ENCODE measurements at regions not wholly inside any gene's neighbourhood (a gene's known extent, or its start where the extent isn't known, plus 50 kb on each side); places are given as distances from the start of the nearest gene placed in this dataset.

DNA sequence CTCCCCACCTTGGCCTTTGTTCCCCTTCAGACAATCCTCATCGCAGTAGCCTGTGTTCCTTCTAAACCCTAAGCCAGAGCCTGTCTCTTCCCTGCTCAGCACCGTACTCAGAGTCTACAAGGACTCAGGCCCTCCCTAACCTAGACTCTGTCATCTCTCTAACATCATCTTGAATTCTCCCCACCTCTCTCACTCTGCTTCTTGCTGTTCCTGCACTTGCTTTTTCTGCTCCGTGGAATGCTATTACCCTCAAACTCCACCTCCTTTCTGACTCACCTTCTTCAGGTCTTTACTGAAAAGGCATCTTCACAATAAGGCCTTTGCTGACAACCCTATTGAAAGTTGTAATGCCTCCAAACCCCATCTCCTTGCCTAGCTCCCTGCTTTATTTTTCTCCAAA lies 141.0 kb downstream of the DKK1 start (continued):
- TF ChIP-seq REST (IDR thresholded peaks at IDR 0.05; ENCODE audit: low read depth) (no peak), ZNF274 (IDR thresholded peaks at IDR 0.05; ENCODE audit: low read depth, low read length) (no peak), POLR2AphosphoS5 (IDR thresholded peaks at IDR 0.05; ENCODE audit: low read depth, low read length) (no peak), MAX (IDR thresholded peaks at IDR 0.05) (no peak), SIN3A (IDR thresholded peaks at IDR 0.05; ENCODE audit: low read depth) (no peak), EGR1 (IDR thresholded peaks at IDR 0.05; ENCODE audit: low read depth) (no peak), ZFX (IDR thresholded peaks at IDR 0.05) (no peak), EZH2phosphoT487 (IDR thresholded peaks at IDR 0.05; ENCODE audit: borderline replicate concordance) (no peak), POLR2A (IDR thresholded peaks at IDR 0.05; ENCODE audit: borderline replicate concordance, extremely low read depth, insufficient read depth, insufficient read length) (peak; percentile 35), CBX3 (IDR thresholded peaks at IDR 0.05; ENCODE audit: low read depth) (peak; percentile 45; the same call in 1 of the 2 replicates), YY1 (IDR thresholded peaks at IDR 0.05; ENCODE audit: extremely low read depth, insufficient replicate concordance, low read depth, low read length) (no peak), SRF (IDR thresholded peaks at IDR 0.05; ENCODE audit: low read depth) (no peak), FOSL1 (IDR thresholded peaks at IDR 0.05; ENCODE audit: low read depth) (0 out of 2 replicates have a peak, but pooled peaks have one; percentile 25), RAD21 (IDR thresholded peaks at IDR 0.05; ENCODE audit: low read depth) (no peak), SP1 (IDR thresholded peaks at IDR 0.05; ENCODE audit: low read depth) (no peak)

- no peaks in the 10 kb centered on the region for H3K9me2 ChIP-seq (ENCODE audit: insufficient read depth)
- TF ChIP-seq EZH2phosphoT487 (IDR thresholded peaks at IDR 0.05; ENCODE audit: borderline replicate concordance) = no peak
- TF ChIP-seq EZH2 (IDR thresholded peaks at IDR 0.05) = no peak
- no peak for TF ChIP-seq TCF7L2 (IDR thresholded peaks at IDR 0.05; ENCODE audit: borderline replicate concordance, extremely low read depth, insufficient read depth, insufficient read length)
- TF ChIP-seq RAD21 (IDR thresholded peaks at IDR 0.05; ENCODE audit: low read depth) = no peak
- TF ChIP-seq, protein P1, sequence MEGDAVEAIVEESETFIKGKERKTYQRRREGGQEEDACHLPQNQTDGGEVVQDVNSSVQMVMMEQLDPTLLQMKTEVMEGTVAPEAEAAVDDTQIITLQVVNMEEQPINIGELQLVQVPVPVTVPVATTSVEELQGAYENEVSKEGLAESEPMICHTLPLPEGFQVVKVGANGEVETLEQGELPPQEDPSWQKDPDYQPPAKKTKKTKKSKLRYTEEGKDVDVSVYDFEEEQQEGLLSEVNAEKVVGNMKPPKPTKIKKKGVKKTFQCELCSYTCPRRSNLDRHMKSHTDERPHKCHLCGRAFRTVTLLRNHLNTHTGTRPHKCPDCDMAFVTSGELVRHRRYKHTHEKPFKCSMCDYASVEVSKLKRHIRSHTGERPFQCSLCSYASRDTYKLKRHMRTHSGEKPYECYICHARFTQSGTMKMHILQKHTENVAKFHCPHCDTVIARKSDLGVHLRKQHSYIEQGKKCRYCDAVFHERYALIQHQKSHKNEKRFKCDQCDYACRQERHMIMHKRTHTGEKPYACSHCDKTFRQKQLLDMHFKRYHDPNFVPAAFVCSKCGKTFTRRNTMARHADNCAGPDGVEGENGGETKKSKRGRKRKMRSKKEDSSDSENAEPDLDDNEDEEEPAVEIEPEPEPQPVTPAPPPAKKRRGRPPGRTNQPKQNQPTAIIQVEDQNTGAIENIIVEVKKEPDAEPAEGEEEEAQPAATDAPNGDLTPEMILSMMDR (IDR thresholded peaks at IDR 0.05 in 2 of 3, conservative IDR thresholded peaks at IDR 0.05 in 1 of 3; ENCODE audit: borderline replicate concordance in 1 of 3, insufficient read depth in 1 of 3, low read depth in 2 of 3, low read length in 2 of 3) = no peak
- no peak for TF ChIP-seq EGR1 (IDR thresholded peaks at IDR 0.05; ENCODE audit: low read depth)
- TF ChIP-seq SRF (IDR thresholded peaks at IDR 0.05; ENCODE audit: low read depth) = no peak
- TF ChIP-seq ELF1 (IDR thresholded peaks at IDR 0.05; ENCODE audit: borderline replicate concordance, low read depth) = no peak
- no peak for TF ChIP-seq FOSL1 (IDR thresholded peaks at IDR 0.05; ENCODE audit: low read depth)
- TF ChIP-seq JUND (IDR thresholded peaks at IDR 0.05) = no peak
- TF ChIP-seq ZNF274 (IDR thresholded peaks at IDR 0.05; ENCODE audit: low read depth, low read length) = no peak
- TF ChIP-seq, protein P2, sequence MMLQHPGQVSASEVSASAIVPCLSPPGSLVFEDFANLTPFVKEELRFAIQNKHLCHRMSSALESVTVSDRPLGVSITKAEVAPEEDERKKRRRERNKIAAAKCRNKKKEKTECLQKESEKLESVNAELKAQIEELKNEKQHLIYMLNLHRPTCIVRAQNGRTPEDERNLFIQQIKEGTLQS (IDR thresholded peaks at IDR 0.05) = no peak
- no peak for TF ChIP-seq CBX3 (IDR thresholded peaks at IDR 0.05; ENCODE audit: low read depth)
- TF ChIP-seq SP1 (IDR thresholded peaks at IDR 0.05; ENCODE audit: low read depth) = no peak
- TF ChIP-seq POLR2AphosphoS5 (IDR thresholded peaks at IDR 0.05; ENCODE audit: low read depth, low read length) = no peak
- RAD21 ChIA-PET (ENCODE audit: low non-redundant PET in 1 of 2, low total read pairs in 2 of 2, uncharacterized antibody in 2 of 2, unreplicated experiment in 2 of 2) = no interaction called here
- no peak overlapping the region for H2AFZ ChIP-seq (ENCODE audit: low read depth, low read length, poor library complexity, severe bottlenecking)
- no peaks in the 10 kb centered on the region for H3K27me3 ChIP-seq (ENCODE audit: insufficient read depth, low read length)
- no peaks in the 10 kb centered on the region for H3K9me3 ChIP-seq (ENCODE audit: control insufficient read depth in 1 of 2, insufficient read depth in 1 of 2, low read depth in 1 of 2, low read length in 2 of 2)
- ATAC-seq (no peak), DNase-seq (ENCODE audit: low read depth, low spot score) (no peak)
- no peak overlapping the region for H3K9ac ChIP-seq (ENCODE audit: low read length)
- CTCF ChIA-PET = no interaction called here
- POLR2A ChIA-PET = no interaction called here
- no peaks in the 10 kb centered on the region for H4K20me1 ChIP-seq (ENCODE audit: insufficient read depth)
- H3K27ac ChIP-seq (ENCODE audit: low read depth, low read length) = no peak overlapping the region
- H3K4me2 ChIP-seq (ENCODE audit: low read length) = no peak overlapping the region
- no peaks in the 10 kb centered on the region for H3K36me3 ChIP-seq (ENCODE audit: control insufficient read depth in 1 of 2, insufficient read depth in 2 of 2, low read length in 2 of 2)
- peaks cover 18 to 20% of the 10 kb centered on the region in 2 experiments for H3K4me1 ChIP-seq (ENCODE audit: control insufficient read depth in 1 of 2, insufficient read depth in 2 of 2, low read length in 2 of 2)
- no peaks in the 10 kb centered on the region for H3K79me2 ChIP-seq (ENCODE audit: insufficient read depth, low read length)
- H3K4me3 ChIP-seq (replicated peaks in 1 of 2; ENCODE audit: low read depth in 1 of 2, low read length in 2 of 2) = no peak overlapping the region
- intact Hi-C loops (cut with micrococcal nuclease) = no loop called here
- no TSS peak for BruUV-seq (replicated peaks)
These were observed 145.0 kb downstream of the DKK1 start for GRCh38 chr10:52459097-52459496.

All from HCT116 (cell line).